ENCODE measurements at regions not wholly inside any gene's neighbourhood (a gene's known extent, or its start where the extent isn't known, plus 50 kb on each side); places are given as distances from the start of the nearest gene placed in this dataset.

DNA sequence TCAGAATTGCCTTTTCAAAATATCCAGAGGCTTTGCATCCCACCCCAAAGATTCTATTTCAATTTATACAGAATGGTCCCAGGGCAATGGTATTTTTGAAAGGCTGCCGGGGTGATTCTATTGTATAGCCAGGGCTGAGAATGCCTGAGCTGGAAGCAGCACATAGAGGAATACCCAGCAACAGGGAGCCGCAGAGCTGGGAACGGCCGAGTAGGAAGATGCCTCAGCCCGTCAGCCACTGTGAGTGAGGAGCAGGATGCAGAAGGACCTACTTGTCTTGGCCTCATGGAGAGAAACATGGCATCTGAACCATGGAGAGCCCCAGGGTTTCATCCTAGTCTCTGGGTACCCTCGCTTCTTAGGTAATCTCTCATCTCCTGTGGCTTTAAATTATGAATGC, 170.8 kb upstream of the FHL2 start:
- Mint-ChIP-seq H3K9me3 (no peaks in the 10 kb centered on the region), H3K4me1 (peaks cover 11% of the 10 kb centered on the region), H3K4me3 (no peak overlapping the region), H3K27me3 (peaks cover 4% of the 10 kb centered on the region), H3K27ac (no peak overlapping the region), H3K36me3 (ENCODE audit: low read depth) (no peaks in the 10 kb centered on the region)
- no peak for ATAC-seq
- DNase-seq, result no peak

DNA sequence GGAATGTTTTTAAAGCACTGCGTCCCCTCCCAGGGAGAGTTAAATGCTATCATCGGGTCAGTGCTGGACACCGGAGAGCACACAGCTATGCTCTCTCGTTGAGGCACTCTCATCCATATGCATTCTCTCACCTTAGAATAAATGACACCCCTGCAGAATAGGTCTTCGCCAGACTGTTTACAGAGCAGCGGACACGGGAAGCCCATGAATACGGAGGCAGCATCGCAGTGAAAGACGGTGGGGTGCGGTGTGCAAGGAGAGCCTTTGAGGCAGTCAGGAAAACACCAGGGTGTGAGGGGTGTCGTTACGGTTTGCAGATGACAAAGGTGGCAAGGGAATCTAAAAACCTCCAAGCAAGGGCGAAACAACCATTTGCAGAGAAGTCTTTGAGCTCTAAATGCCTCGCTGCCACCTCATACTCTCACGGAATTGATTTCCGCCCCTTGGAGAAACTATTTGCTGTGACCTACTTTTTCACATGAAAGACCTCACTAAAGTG, 169.2 kb upstream of the FHL2 start:
- peaks cover 8% of the 10 kb centered on the region for H3K4me1 Mint-ChIP-seq
- peaks cover 4% of the 10 kb centered on the region for H3K27me3 Mint-ChIP-seq
- no peak overlapping the region for H3K27ac Mint-ChIP-seq
- ATAC-seq, result no peak
- H3K36me3 Mint-ChIP-seq (ENCODE audit: low read depth), result no peaks in the 10 kb centered on the region
- no peaks in the 10 kb centered on the region for H3K9me3 Mint-ChIP-seq
- H3K4me3 Mint-ChIP-seq, result peak overlapping the region; percentile 7
- DNase-seq, result no peak

DNA sequence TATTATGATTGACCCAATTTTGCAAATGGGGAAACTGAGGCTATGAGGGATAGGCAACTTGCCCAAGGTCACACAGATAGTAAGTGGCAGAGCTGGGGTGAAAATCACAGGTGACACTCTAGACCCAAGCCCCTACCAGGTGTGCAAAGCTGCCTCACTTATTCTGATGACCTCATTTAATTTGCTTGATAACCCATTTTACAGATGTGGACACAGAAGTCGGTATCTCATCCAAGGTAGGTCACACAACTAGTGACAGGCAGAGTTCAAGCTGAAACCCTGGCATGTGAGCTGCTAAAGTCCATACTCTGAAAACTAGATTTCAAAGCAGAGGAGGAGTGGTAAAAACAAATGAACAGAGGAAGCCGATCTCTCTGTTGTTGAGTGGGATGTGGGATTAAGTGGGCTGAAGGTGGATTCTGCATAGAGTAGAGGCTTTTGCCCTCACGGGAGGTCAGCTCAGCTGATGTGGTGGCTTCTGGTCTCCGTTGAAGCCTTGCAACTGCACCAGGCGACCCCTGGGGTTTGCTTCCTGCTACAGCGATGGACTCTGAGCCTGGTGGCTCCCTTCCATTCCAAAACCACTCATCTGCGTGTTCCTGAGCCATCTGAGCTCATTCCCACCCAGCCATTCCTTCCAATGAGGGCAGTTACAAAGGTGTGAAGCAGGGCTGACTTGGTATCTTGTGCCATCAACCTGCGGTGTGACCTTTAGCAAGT, 164.3 kb upstream of the FHL2 start:
- Mint-ChIP-seq H3K4me3 (no peak overlapping the region), H3K27me3 (peaks cover 5% of the 10 kb centered on the region), H3K27ac (no peak overlapping the region), H3K4me1 (peaks cover 6% of the 10 kb centered on the region), H3K36me3 (ENCODE audit: low read depth) (no peaks in the 10 kb centered on the region), H3K9me3 (no peaks in the 10 kb centered on the region)
- ATAC-seq, result no peak
- no peak for DNase-seq

DNA sequence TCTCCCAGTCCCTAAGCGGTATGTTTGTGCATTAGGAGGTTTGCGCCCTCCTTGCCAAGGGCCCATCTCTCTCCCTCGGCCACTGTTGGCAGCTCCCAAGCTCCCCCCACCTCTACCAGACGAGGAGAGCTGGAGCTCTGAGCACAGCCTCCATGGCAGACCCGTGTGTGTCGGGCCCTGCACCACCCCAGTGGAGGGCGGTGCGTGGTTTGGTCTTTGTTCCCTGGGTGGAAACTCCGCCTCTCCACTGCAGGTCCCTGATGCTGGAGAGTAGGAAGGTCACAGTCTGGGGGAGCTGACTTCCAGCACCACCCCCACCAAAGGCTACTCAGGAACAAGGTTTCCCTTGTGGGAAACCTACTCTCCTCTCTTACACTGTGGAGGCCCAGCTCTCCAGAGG, 162.6 kb upstream of the FHL2 start:
- no peak overlapping the region for H3K4me3 Mint-ChIP-seq
- peaks cover 6% of the 10 kb centered on the region for H3K27me3 Mint-ChIP-seq
- H3K9me3 Mint-ChIP-seq, result no peaks in the 10 kb centered on the region
- no peaks in the 10 kb centered on the region for H3K36me3 Mint-ChIP-seq (ENCODE audit: low read depth)
- ATAC-seq (no peak), DNase-seq (no peak)
- H3K27ac Mint-ChIP-seq, result no peak overlapping the region
- H3K4me1 Mint-ChIP-seq, result peaks cover 3% of the 10 kb centered on the region

- no peaks in the 10 kb centered on the region for H3K9me3 Mint-ChIP-seq
- peaks cover 3% of the 10 kb centered on the region for H3K4me1 Mint-ChIP-seq
- H3K36me3 Mint-ChIP-seq (ENCODE audit: low read depth), result no peaks in the 10 kb centered on the region
- no peak overlapping the region for H3K27ac Mint-ChIP-seq
- no peak overlapping the region for H3K4me3 Mint-ChIP-seq
- no peak for DNase-seq
- H3K27me3 Mint-ChIP-seq, result peaks cover 6% of the 10 kb centered on the region
- no peak for ATAC-seq
These were observed 161.3 kb upstream of the FHL2 start for GRCh38 chr2:105560157-105560556.

GRCh38 chr2:105557021-105557920, 158.4 kb upstream of the FHL2 start:
- DNase-seq, result no peak
- ATAC-seq, result no peak
- H3K27ac Mint-ChIP-seq, result no peak overlapping the region

GRCh38 chr2:105556366-105556765, 157.5 kb upstream of the FHL2 start:
- no peaks in the 10 kb centered on the region for H3K9me3 Mint-ChIP-seq
- no peak overlapping the region for H3K27ac Mint-ChIP-seq
- DNase-seq (no peak), ATAC-seq (no peak)
- H3K27me3 Mint-ChIP-seq, result peaks cover 6% of the 10 kb centered on the region
- H3K36me3 Mint-ChIP-seq (ENCODE audit: low read depth), result no peaks in the 10 kb centered on the region
- peaks cover 3% of the 10 kb centered on the region for H3K4me1 Mint-ChIP-seq
- no peak overlapping the region for H3K4me3 Mint-ChIP-seq

More at GRCh38 chr2:105557021-105557920, 158.4 kb upstream of the FHL2 start:
- Mint-ChIP-seq H3K27me3 (peaks cover 6% of the 10 kb centered on the region), H3K4me1 (peaks cover 3% of the 10 kb centered on the region), H3K4me3 (no peak overlapping the region), H3K9me3 (no peaks in the 10 kb centered on the region), H3K36me3 (ENCODE audit: low read depth) (no peaks in the 10 kb centered on the region)

- no peak for DNase-seq
These were observed 155.4 kb upstream of the FHL2 start for GRCh38 chr2:105554235-105554634.

GRCh38 chr2:105553538-105554196, 154.8 kb upstream of the FHL2 start:
- ATAC-seq (no peak), DNase-seq (no peak)
- no peaks in the 10 kb centered on the region for H3K36me3 Mint-ChIP-seq (ENCODE audit: low read depth)
- no peaks in the 10 kb centered on the region for H3K4me1 Mint-ChIP-seq
- no peaks in the 10 kb centered on the region for H3K9me3 Mint-ChIP-seq
- peaks cover 4% of the 10 kb centered on the region for H3K27me3 Mint-ChIP-seq
- no peak overlapping the region for H3K4me3 Mint-ChIP-seq
- H3K27ac Mint-ChIP-seq, result no peak overlapping the region

More at GRCh38 chr2:105554235-105554634, 155.4 kb upstream of the FHL2 start:
- Mint-ChIP-seq H3K27ac (no peak overlapping the region), H3K4me3 (no peak overlapping the region), H3K4me1 (no peaks in the 10 kb centered on the region), H3K9me3 (no peaks in the 10 kb centered on the region), H3K27me3 (peaks cover 4% of the 10 kb centered on the region), H3K36me3 (ENCODE audit: low read depth) (no peaks in the 10 kb centered on the region)
- no peak for ATAC-seq

DNA sequence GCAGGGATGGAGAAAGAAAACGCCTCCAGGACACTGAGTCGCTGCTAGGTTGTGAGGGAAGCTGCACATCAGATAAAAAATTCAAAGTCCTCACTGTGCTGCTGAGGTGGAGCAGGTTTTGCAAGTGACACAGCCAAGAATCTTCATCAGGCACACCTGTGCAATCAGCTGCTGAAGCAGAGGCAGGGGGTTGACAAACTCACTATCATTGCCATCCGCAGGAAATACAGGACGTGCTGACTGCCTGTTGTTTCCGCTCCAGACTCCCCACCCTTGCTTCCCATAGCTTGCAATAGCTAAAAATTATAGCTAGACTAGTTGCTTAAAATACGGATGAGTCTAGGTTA, 147.8 kb upstream of the FHL2 start:
- Mint-ChIP-seq H3K4me1 (no peaks in the 10 kb centered on the region), H3K4me3 (no peak overlapping the region), H3K27ac (no peak overlapping the region), H3K27me3 (no peaks in the 10 kb centered on the region), H3K36me3 (ENCODE audit: low read depth) (no peaks in the 10 kb centered on the region), H3K9me3 (no peaks in the 10 kb centered on the region)
- DNase-seq (no peak), ATAC-seq (no peak)

GRCh38 chr2:105545730-105546627, 147.1 kb upstream of the FHL2 start:
- H3K4me1 Mint-ChIP-seq, result no peaks in the 10 kb centered on the region
- no peaks in the 10 kb centered on the region for H3K36me3 Mint-ChIP-seq (ENCODE audit: low read depth)
- ATAC-seq (peak; percentile 61), DNase-seq (peak; percentile 77)
- no peaks in the 10 kb centered on the region for H3K27me3 Mint-ChIP-seq
- no peaks in the 10 kb centered on the region for H3K9me3 Mint-ChIP-seq
- H3K27ac Mint-ChIP-seq, result no peak overlapping the region
- no peak overlapping the region for H3K4me3 Mint-ChIP-seq

DNA sequence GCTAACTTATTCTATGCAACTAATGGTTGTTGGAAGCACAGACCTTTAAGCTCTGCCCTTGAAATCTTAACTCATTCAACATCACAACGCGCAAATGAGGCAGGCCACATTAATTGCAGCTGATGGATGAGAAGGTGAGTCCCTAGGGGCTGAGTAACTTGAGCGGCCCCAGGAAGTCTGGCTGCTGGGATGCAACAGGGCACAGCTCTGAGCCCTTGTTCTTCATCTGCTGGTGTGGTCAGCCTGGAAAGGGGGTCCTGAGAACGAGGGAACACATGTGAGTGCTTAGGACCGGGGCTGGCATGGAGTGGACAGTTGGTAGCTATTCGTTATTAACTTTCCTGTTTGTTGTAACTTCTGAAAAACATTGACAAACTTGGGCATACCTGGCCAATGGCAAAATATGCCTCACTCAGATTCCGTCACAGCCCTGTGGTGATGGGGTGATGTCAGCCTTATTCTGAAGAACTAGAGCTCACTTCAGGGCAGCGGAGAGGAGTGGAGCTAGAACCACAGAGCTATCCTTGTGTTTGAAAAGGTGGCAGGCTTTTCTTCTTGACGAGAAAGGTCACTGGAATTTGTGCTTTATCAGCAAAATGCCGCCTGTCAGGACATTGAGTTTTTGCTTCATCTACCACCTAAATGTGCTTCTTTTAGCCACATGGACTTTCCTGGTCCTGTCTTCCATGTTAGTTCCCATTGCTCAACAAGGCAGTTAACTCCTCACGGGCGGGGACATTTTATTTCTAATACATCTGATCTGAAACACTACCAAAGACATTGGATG, 145.9 kb upstream of the FHL2 start:
- Mint-ChIP-seq H3K4me3 (no peak overlapping the region), H3K4me1 (no peaks in the 10 kb centered on the region), H3K36me3 (ENCODE audit: low read depth) (no peaks in the 10 kb centered on the region), H3K9me3 (no peaks in the 10 kb centered on the region), H3K27me3 (no peaks in the 10 kb centered on the region), H3K27ac (no peak overlapping the region)
- DNase-seq, result no peak
- ATAC-seq, result no peak

GRCh38 chr2:105541189-105542050, 142.6 kb upstream of the FHL2 start:
- Mint-ChIP-seq H3K4me3 (no peak overlapping the region), H3K9me3 (no peaks in the 10 kb centered on the region), H3K27me3 (no peaks in the 10 kb centered on the region), H3K36me3 (ENCODE audit: low read depth) (no peaks in the 10 kb centered on the region), H3K27ac (no peak overlapping the region), H3K4me1 (no peaks in the 10 kb centered on the region)
- ATAC-seq (no peak), DNase-seq (no peak)
